SK-N-SH treated with all-trans-retinoic acid at 6 μM for 48 hours (cell line): ENCODE measurements at regions not wholly inside any gene's neighbourhood (a gene's known extent, or its start where the extent isn't known, plus 50 kb on each side); places are given as distances from the start of the nearest gene placed in this dataset.

Source experiments
- ATAC-seq: fragments of 200-7000 bp; cut with Tn5 transposase; 3 replicates; pipeline ENCODE4 v1.9.1; 2020; ENCODE audit warnings: mild to moderate bottlenecking, moderate library complexity
- ARNTL ChIP-seq: fragments of 450-650 bp; formaldehyde crosslinking; IDR thresholded peaks from 2 replicates; pipeline ENCODE4 v1.5.0; 2020; ENCODE audit warnings: low read depth, mild to moderate bottlenecking, moderate library complexity, borderline replicate concordance
- BACH2 ChIP-seq: fragments of 250-450 bp; sonication (Bioruptor Pico); IDR thresholded peaks from 2 replicates; pipeline ENCODE4 v1.9.0; 2021; ENCODE audit warnings: mild to moderate bottlenecking, borderline replicate concordance
- CSDC2 ChIP-seq: fragments of 250-450 bp; sonication (Bioruptor Pico); IDR thresholded peaks from 2 replicates; pipeline ENCODE4 v1.5.0; 2020; ENCODE audit warnings: mild to moderate bottlenecking, moderate library complexity
- ESRRG ChIP-seq: fragments of 250-450 bp; sonication (Bioruptor Pico); IDR thresholded peaks from 2 replicates; pipeline ENCODE4 v1.6.1; 2021; ENCODE audit warnings: mild to moderate bottlenecking
- ISL1 ChIP-seq: fragments of 250-450 bp; sonication (Bioruptor Pico); IDR thresholded peaks from 2 replicates; pipeline ENCODE4 v2.1.2; 2022; ENCODE audit warnings: mild to moderate bottlenecking, moderate library complexity
- OSR1 ChIP-seq: fragments of 250-450 bp; sonication (Bioruptor Pico); IDR thresholded peaks from 2 replicates; pipeline ENCODE4 v1.8.0; 2022; ENCODE audit warnings: moderate library complexity, mild to moderate bottlenecking, inconsistent platforms
- PPARA ChIP-seq: fragments of 250-450 bp; sonication (Bioruptor Pico); IDR thresholded peaks from 2 replicates; pipeline ENCODE4 v1.5.0; 2020; ENCODE audit warnings: mild to moderate bottlenecking, borderline replicate concordance
- RARB ChIP-seq: fragments of 250-450 bp; sonication (Bioruptor Pico); IDR thresholded peaks from 2 replicates; pipeline ENCODE4 v1.8.0; 2021; ENCODE audit warnings: mild to moderate bottlenecking, moderate library complexity
- SNAI2 ChIP-seq: fragments of 250-450 bp; sonication (Bioruptor Pico); IDR thresholded peaks from 2 replicates; pipeline ENCODE4 v1.5.0; 2020; ENCODE audit warnings: mild to moderate bottlenecking, moderate library complexity
- TCF4 ChIP-seq: fragments of 250-450 bp; sonication (Bioruptor Pico); IDR thresholded peaks from 2 replicates; pipeline ENCODE4 v1.8.0; 2021; ENCODE audit warnings: mild to moderate bottlenecking, moderate library complexity, borderline replicate concordance
- TOX ChIP-seq: fragments of 250-450 bp; sonication (Bioruptor Pico); IDR thresholded peaks from 2 replicates; pipeline ENCODE4 v1.8.0; 2021; ENCODE audit warnings: mild to moderate bottlenecking, moderate library complexity, borderline replicate concordance
- ZC3H10 ChIP-seq: fragments of 250-450 bp; sonication (Bioruptor Pico); IDR thresholded peaks from 2 replicates; pipeline ENCODE4 v1.5.1; 2021; ENCODE audit warnings: mild to moderate bottlenecking, moderate library complexity
- ZFP3 ChIP-seq: fragments of 250-450 bp; sonication (Bioruptor Pico); IDR thresholded peaks from 2 replicates; pipeline ENCODE4 v1.5.0; 2020; ENCODE audit warnings: mild to moderate bottlenecking, moderate library complexity
- ZFP30 ChIP-seq: fragments of 450-650 bp; formaldehyde crosslinking; IDR thresholded peaks from 2 replicates; pipeline ENCODE4 v1.5.0; 2022; ENCODE audit warnings: mild to moderate bottlenecking, moderate library complexity
- ZNF565 ChIP-seq: fragments of 450-650 bp; formaldehyde crosslinking; conservative IDR thresholded peaks from 2 replicates; pipeline ENCODE4 v1.5.0; 2020; ENCODE audit warnings: low read depth, mild to moderate bottlenecking, moderate library complexity
- ZNF70 ChIP-seq: fragments of 450-650 bp; formaldehyde crosslinking; IDR thresholded peaks from 2 replicates; pipeline ENCODE4 v1.5.0; 2020; ENCODE audit warnings: mild to moderate bottlenecking, moderate library complexity
- ZNF8 ChIP-seq: fragments of 450-650 bp; formaldehyde crosslinking; IDR thresholded peaks from 2 replicates; pipeline ENCODE4 v1.5.0; 2020; ENCODE audit warnings: mild to moderate bottlenecking, moderate library complexity
- TF ChIP-seq, protein P1 (sequence below): fragments of 250-450 bp; sonication (Bioruptor Pico); IDR thresholded peaks from 2 replicates; pipeline ENCODE4 v1.5.0; 2020; ENCODE audit warnings: mild to moderate bottlenecking, moderate library complexity
- TF ChIP-seq, protein P2 (sequence below): fragments of 250-450 bp; sonication (Bioruptor Pico); IDR thresholded peaks from 2 replicates; pipeline ENCODE4 v1.8.0; 2020; ENCODE audit warnings: mild to moderate bottlenecking, moderate library complexity, borderline replicate concordance
- TF ChIP-seq, protein P3 (sequence below): fragments of 250-450 bp; sonication (Bioruptor Pico); IDR thresholded peaks from 2 replicates; pipeline ENCODE4 v1.8.0; 2021; ENCODE audit warnings: low read depth, mild to moderate bottlenecking, moderate library complexity, borderline replicate concordance
- TF ChIP-seq, protein P4 (sequence below): fragments of 250-450 bp; sonication (Bioruptor Pico); IDR thresholded peaks from 2 replicates; pipeline ENCODE4 v1.5.1; 2020; ENCODE audit warnings: low read depth, mild to moderate bottlenecking, moderate library complexity

DNA sequence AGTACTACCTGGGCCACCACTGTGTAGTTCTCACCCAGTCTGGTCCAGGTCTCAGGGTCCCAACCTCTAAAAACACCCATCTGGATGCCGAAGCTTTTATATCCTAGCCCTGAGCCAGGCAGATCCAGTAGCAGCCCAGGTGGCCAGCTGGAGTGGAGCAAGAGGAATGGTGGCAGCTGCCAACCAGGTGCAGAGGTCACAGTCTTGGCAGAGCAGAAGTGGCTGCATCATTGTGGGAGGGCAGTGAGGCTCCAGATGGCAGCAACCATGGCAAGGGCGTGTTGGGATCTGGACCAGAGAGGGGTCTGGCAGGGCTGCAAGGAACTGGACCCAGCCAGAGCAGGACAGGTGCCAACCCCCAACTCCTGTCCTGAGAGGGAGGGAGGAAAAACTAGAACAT is 72.2 kb upstream of the AGAP1 start:
- no peak for TF ChIP-seq TOX (CRISPR knock-in tag)
- TF ChIP-seq ZFP3 (CRISPR knock-in tag) = no peak
- TF ChIP-seq CSDC2 (CRISPR knock-in tag) = no peak
- no peak for TF ChIP-seq ESRRG (CRISPR knock-in tag)
- no peak for TF ChIP-seq ZFP30 (CRISPR knock-in tag)
- no peak for TF ChIP-seq SNAI2 (CRISPR knock-in tag)
- no peak for ATAC-seq

DNA sequence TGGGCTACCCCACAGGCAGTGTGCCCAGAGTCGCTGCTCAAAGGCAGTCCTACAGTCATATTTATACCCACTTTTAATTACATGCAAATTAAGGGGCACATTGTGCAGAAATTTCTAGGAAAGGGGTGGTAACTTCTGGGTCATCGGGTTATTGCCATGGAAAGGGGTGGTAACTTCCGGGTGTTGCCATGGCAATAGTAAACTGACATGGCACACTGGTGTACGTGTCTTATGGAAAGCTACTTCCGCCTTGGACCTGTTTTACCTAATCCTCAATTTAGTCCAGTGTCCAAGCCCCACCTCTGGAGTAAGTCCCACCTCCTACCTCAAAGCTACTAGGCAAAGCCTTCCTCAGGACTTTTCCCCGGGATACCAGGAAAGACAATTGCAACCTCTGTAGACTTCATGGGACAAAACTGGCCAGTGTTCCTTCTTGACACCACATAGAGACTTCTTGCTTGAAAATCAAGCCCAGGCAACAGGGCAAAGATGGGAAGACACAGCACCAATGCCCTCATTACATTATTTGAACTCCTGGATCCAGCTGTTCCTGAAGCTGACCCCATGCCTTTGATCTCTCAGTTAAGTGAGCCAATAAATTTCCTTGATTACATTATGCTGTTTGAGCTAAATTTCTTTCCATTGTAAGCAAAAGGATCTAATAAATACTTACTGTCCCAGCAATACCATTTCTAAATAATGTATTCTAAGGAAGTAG is 63.3 kb upstream of the AGAP1 start:
- TF ChIP-seq, protein P1, sequence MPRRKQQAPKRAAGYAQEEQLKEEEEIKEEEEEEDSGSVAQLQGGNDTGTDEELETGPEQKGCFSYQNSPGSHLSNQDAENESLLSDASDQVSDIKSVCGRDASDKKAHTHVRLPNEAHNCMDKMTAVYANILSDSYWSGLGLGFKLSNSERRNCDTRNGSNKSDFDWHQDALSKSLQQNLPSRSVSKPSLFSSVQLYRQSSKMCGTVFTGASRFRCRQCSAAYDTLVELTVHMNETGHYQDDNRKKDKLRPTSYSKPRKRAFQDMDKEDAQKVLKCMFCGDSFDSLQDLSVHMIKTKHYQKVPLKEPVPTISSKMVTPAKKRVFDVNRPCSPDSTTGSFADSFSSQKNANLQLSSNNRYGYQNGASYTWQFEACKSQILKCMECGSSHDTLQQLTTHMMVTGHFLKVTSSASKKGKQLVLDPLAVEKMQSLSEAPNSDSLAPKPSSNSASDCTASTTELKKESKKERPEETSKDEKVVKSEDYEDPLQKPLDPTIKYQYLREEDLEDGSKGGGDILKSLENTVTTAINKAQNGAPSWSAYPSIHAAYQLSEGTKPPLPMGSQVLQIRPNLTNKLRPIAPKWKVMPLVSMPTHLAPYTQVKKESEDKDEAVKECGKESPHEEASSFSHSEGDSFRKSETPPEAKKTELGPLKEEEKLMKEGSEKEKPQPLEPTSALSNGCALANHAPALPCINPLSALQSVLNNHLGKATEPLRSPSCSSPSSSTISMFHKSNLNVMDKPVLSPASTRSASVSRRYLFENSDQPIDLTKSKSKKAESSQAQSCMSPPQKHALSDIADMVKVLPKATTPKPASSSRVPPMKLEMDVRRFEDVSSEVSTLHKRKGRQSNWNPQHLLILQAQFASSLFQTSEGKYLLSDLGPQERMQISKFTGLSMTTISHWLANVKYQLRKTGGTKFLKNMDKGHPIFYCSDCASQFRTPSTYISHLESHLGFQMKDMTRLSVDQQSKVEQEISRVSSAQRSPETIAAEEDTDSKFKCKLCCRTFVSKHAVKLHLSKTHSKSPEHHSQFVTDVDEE (CRISPR knock-in tag) = no peak
- TF ChIP-seq OSR1 (no peak), ZNF565 (CRISPR knock-in tag) (no peak), RARB (CRISPR knock-in tag) (no peak), ZC3H10 (CRISPR knock-in tag) (no peak), ZFP30 (CRISPR knock-in tag) (no peak), BACH2 (CRISPR knock-in tag) (no peak), PPARA (CRISPR knock-in tag) (no peak), ISL1 (CRISPR knock-in tag) (no peak), ZNF70 (no peak), ARNTL (CRISPR knock-in tag) (no peak), ZNF8 (CRISPR knock-in tag) (no peak), ZFP3 (CRISPR knock-in tag) (no peak), TOX (CRISPR knock-in tag) (no peak)
- TF ChIP-seq, protein P2, sequence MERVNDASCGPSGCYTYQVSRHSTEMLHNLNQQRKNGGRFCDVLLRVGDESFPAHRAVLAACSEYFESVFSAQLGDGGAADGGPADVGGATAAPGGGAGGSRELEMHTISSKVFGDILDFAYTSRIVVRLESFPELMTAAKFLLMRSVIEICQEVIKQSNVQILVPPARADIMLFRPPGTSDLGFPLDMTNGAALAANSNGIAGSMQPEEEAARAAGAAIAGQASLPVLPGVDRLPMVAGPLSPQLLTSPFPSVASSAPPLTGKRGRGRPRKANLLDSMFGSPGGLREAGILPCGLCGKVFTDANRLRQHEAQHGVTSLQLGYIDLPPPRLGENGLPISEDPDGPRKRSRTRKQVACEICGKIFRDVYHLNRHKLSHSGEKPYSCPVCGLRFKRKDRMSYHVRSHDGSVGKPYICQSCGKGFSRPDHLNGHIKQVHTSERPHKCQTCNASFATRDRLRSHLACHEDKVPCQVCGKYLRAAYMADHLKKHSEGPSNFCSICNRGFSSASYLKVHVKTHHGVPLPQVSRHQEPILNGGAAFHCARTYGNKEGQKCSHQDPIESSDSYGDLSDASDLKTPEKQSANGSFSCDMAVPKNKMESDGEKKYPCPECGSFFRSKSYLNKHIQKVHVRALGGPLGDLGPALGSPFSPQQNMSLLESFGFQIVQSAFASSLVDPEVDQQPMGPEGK (CRISPR knock-in tag) = no peak
- TF ChIP-seq, protein P3, sequence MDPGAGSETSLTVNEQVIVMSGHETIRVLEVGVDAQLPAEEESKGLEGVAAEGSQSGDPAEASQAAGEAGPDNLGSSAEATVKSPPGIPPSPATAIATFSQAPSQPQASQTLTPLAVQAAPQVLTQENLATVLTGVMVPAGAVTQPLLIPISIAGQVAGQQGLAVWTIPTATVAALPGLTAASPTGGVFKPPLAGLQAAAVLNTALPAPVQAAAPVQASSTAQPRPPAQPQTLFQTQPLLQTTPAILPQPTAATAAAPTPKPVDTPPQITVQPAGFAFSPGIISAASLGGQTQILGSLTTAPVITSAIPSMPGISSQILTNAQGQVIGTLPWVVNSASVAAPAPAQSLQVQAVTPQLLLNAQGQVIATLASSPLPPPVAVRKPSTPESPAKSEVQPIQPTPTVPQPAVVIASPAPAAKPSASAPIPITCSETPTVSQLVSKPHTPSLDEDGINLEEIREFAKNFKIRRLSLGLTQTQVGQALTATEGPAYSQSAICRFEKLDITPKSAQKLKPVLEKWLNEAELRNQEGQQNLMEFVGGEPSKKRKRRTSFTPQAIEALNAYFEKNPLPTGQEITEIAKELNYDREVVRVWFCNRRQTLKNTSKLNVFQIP (CRISPR knock-in tag) = no peak
- TF ChIP-seq, protein P4, sequence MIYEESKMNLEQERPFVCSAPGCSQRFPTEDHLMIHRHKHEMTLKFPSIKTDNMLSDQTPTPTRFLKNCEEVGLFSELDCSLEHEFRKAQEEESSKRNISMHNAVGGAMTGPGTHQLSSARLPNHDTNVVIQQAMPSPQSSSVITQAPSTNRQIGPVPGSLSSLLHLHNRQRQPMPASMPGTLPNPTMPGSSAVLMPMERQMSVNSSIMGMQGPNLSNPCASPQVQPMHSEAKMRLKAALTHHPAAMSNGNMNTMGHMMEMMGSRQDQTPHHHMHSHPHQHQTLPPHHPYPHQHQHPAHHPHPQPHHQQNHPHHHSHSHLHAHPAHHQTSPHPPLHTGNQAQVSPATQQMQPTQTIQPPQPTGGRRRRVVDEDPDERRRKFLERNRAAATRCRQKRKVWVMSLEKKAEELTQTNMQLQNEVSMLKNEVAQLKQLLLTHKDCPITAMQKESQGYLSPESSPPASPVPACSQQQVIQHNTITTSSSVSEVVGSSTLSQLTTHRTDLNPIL (CRISPR knock-in tag) = no peak
- ATAC-seq = no peak

DNA sequence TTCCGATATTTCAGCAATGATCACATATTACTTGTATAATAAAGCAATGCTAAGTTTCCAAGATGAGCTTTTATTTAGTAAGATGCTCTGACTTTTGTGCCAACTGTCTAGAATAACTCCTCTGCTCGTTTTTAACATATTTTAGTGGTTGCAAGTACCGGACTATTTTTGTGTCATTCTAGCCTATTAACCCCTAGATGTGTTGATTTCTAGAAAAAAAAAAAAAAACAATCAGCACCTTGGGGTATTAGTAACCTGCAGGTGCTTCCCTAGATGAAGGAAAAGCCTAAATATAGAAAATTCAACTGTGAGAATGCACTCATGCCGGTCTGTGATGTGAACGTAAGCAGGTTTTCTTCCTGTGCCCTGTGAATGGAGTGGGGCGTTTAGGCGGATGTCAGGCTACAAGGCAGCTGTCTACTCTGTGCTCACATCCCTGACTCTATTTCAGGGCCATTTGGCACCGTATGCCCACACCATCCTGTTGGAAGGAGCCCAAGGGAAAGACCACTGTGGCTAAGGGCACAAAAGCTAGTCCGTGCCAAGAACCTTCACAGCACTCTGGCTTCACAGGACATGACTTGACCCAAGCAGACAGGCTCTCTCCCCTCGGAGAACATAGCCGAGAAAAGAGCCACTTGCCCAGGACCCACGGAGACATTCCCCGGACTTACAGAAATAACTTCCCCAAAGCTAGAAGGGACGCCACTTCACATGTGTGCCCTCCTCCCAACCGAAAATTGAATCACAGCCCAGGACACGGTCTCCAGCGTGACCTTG is 60.9 kb upstream of the AGAP1 start:
- ATAC-seq = no peak
- TF ChIP-seq ZNF565 (CRISPR knock-in tag) (no peak), SNAI2 (CRISPR knock-in tag) (no peak), ZNF8 (CRISPR knock-in tag) (no peak), ZFP3 (CRISPR knock-in tag) (no peak), TCF4 (CRISPR knock-in tag) (no peak), BACH2 (CRISPR knock-in tag) (no peak), OSR1 (no peak), CSDC2 (CRISPR knock-in tag) (no peak)
- TF ChIP-seq, protein P1 (CRISPR knock-in tag) = no peak
- TF ChIP-seq, protein P3 (CRISPR knock-in tag) = no peak
- TF ChIP-seq, protein P2 (CRISPR knock-in tag) = no peak
